ENCODE measurements at regions not wholly inside any gene's neighbourhood (a gene's known extent, or its start where the extent isn't known, plus 50 kb on each side); places are given as distances from the start of the nearest gene placed in this dataset.

DNA sequence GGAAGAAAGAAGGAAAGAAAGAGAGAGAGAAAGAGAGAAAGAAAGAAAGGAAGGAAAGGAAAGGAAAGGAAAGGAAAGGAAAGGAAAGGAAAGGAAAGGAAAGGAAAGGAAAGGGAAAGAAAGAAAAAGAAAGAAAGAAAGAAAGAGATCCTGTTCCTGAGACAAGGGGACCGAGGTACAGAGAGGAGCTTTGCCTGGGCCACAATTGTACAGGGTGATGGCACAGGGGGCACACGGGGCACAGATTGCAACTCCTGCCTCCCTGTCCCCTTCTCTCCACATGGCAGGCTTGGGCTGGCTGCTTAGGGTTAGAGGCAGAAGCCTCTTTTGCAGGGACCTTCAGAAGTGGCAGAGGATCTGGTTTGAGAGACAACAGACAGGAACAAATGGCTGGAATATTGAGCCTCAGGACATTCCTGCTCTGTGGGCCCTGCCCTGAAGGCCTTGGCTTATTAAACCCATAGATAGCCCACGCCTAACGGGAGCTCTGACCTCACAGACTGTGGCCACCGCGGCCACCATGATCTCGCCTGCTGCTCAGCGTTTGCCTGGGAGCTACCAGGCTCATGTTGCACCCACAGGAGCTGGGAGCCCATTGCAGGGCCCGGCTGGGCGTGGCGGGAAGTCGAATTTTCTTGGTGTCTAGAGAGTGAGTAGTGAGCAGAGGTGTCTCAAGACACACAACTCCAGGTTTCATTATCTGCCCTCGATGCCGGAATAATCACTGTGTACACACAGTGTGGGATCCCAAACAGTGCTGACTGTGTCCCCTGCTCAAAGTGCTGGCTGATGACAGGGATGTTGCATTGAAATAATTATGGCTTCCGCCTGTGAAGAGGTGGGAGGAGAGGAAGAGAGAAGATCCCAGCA lies 147.9 kb upstream of the NCOR2 start:
- Histone ChIP-seq H4K8ac (ENCODE audit: low read depth, low read length) (no peak overlapping the region), H2BK12ac (ENCODE audit: low read length) (no peak overlapping the region), H3K9ac (ENCODE audit: low read length) (no peak overlapping the region), H2AFZ (ENCODE audit: insufficient read depth, low read length, poor library complexity) (no peak overlapping the region), H3K4me2 (ENCODE audit: low read length) (no peak overlapping the region), H3K79me1 (ENCODE audit: low read length) (no peaks in the 10 kb centered on the region), H4K12ac (ENCODE audit: low read depth, low read length) (no peak overlapping the region), H2AK5ac (ENCODE audit: low read length) (no peak overlapping the region), H3K4ac (ENCODE audit: low read depth, low read length) (no peak overlapping the region), H3K9me3 (ENCODE audit: insufficient read depth, low read depth, low read length) (peaks cover 2% of the 10 kb centered on the region), H3K27ac (ENCODE audit: low read depth, low read length) (no peak overlapping the region), H3K14ac (ENCODE audit: low read length) (no peak overlapping the region), H2BK5ac (ENCODE audit: low read depth, low read length, poor library complexity) (no peak overlapping the region), H3K27me3 (ENCODE audit: insufficient read depth, low read length) (no peaks in the 10 kb centered on the region), H3K4me3 (ENCODE audit: low read depth, low read length) (no peak overlapping the region), H3K18ac (ENCODE audit: low read length) (no peak overlapping the region), H3K23ac (ENCODE audit: low read length) (no peak overlapping the region), H4K91ac (ENCODE audit: low read depth, low read length) (no peak overlapping the region), H2BK120ac (ENCODE audit: insufficient read depth, low read length, poor library complexity) (no peak overlapping the region), H3K79me2 (ENCODE audit: control insufficient read depth, insufficient read depth, low read length, poor library complexity) (no peaks in the 10 kb centered on the region), H3K4me1 (ENCODE audit: control insufficient read depth in 1 of 2, insufficient read depth in 2 of 2, low read length in 2 of 2) (peaks cover 5 to 11% of the 10 kb centered on the region in 2 experiments), H3K36me3 (ENCODE audit: control insufficient read depth in 1 of 2, insufficient read depth in 2 of 2, low read length in 2 of 2) (no peaks in the 10 kb centered on the region)
- no CpG with 5 or more reads among the region's 15 CpGs for WGBS (ENCODE audit: extremely low coverage, insufficient coverage, insufficient read length)
- DNase-seq, result peak; percentile 75 to 80

DNA sequence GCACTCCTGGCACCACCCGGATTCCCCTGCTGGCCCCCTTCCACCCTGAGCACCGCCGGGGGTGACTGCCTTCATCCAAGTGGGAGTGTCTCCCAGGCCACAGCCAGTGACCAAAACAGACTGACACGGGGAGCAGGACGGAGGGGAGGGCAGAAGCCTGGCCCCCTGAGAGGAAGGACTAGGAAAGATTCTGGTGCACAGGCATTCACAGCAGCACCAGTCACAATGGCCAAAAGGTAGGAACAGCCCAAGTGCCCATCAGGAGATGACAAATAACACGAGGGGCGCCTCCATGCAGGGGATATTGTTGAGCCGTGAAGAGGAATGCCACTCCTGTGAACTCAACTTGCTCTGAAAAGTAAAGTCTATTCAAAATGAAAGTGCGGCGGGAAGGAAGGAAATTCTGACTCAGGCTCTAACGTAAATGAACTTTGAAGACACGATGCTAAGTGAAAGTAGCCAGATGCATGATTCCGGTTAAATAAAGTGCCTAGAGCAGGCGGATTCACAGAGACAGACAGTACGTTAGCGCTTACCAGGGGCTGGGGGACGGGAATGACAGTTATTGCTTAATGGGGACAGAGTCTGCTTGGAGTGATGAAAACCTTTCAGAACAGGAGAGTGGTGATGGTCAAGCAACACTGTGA lies 146.1 kb upstream of the NCOR2 start:
- Histone ChIP-seq H3K4me2 (ENCODE audit: low read length) (no peak overlapping the region), H4K91ac (ENCODE audit: low read depth, low read length) (no peak overlapping the region), H3K27ac (ENCODE audit: low read depth, low read length) (no peak overlapping the region), H2BK5ac (ENCODE audit: low read depth, low read length, poor library complexity) (no peak overlapping the region), H2BK12ac (ENCODE audit: low read length) (no peak overlapping the region), H2BK120ac (ENCODE audit: insufficient read depth, low read length, poor library complexity) (no peak overlapping the region), H2AFZ (ENCODE audit: insufficient read depth, low read length, poor library complexity) (no peak overlapping the region), H3K9me3 (ENCODE audit: insufficient read depth, low read depth, low read length) (no peaks in the 10 kb centered on the region), H3K18ac (ENCODE audit: low read length) (no peak overlapping the region), H3K14ac (ENCODE audit: low read length) (no peak overlapping the region), H3K79me1 (ENCODE audit: low read length) (no peaks in the 10 kb centered on the region), H3K4me3 (ENCODE audit: low read depth, low read length) (no peak overlapping the region), H3K9ac (ENCODE audit: low read length) (no peak overlapping the region), H4K8ac (ENCODE audit: low read depth, low read length) (no peak overlapping the region), H2AK5ac (ENCODE audit: low read length) (no peak overlapping the region), H3K36me3 (ENCODE audit: control insufficient read depth in 1 of 2, insufficient read depth in 2 of 2, low read length in 2 of 2) (no peaks in the 10 kb centered on the region), H3K23ac (ENCODE audit: low read length) (no peak overlapping the region), H3K4ac (ENCODE audit: low read depth, low read length) (no peak overlapping the region), H3K4me1 (ENCODE audit: control insufficient read depth in 1 of 2, insufficient read depth in 2 of 2, low read length in 2 of 2) (peaks cover 5 to 11% of the 10 kb centered on the region in 2 experiments), H3K27me3 (ENCODE audit: insufficient read depth, low read length) (no peaks in the 10 kb centered on the region), H4K12ac (ENCODE audit: low read depth, low read length) (no peak overlapping the region), H3K79me2 (ENCODE audit: control insufficient read depth, insufficient read depth, low read length, poor library complexity) (no peaks in the 10 kb centered on the region)
- no CpG with 5 or more reads among the region's 17 CpGs for WGBS (ENCODE audit: extremely low coverage, insufficient coverage, insufficient read length)
- DNase-seq, result peak; percentile 56 to 77

DNA sequence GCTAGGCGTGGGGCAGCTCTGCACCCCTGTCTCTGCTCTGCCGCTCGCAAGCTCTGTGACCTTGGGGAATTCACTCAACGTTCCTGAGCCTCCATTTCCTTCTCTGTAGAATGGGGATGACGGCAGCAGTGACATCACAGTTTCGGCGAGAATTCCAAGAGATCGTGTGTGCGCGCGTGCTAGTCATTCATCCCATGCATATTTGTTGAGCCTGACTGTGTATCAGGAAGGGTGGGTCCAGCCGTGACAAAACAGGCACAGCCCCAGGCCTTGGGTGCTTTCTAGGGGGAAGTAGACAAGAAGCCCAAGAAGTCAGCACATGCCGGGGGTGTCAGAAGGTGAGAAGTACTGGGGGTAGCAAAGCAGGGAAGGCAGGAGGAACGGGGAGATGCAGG lies 145.6 kb upstream of the NCOR2 start:
- H2AFZ ChIP-seq (ENCODE audit: insufficient read depth, low read length, poor library complexity), result no peak overlapping the region
- H2AK5ac ChIP-seq (ENCODE audit: low read length), result no peak overlapping the region
- no peak overlapping the region for H3K4me3 ChIP-seq (ENCODE audit: low read depth, low read length)
- no peak overlapping the region for H3K9ac ChIP-seq (ENCODE audit: low read length)
- WGBS (ENCODE audit: extremely low coverage, insufficient coverage, insufficient read length), result no CpG with 5 or more reads among the region's 14 CpGs
- H3K14ac ChIP-seq (ENCODE audit: low read length), result no peak overlapping the region
- H3K9me3 ChIP-seq (ENCODE audit: insufficient read depth, low read depth, low read length), result no peaks in the 10 kb centered on the region
- no peak overlapping the region for H3K23ac ChIP-seq (ENCODE audit: low read length)
- peak; percentile 96 to 97 for DNase-seq
- no peak overlapping the region for H4K12ac ChIP-seq (ENCODE audit: low read depth, low read length)
- no peak overlapping the region for H3K27ac ChIP-seq (ENCODE audit: low read depth, low read length)
- H2BK12ac ChIP-seq (ENCODE audit: low read length), result no peak overlapping the region
- no peak overlapping the region for H2BK120ac ChIP-seq (ENCODE audit: insufficient read depth, low read length, poor library complexity)
- H3K79me1 ChIP-seq (ENCODE audit: low read length), result no peaks in the 10 kb centered on the region
- no peak overlapping the region for H2BK5ac ChIP-seq (ENCODE audit: low read depth, low read length, poor library complexity)
- H3K27me3 ChIP-seq (ENCODE audit: insufficient read depth, low read length), result no peaks in the 10 kb centered on the region
- H4K8ac ChIP-seq (ENCODE audit: low read depth, low read length), result no peak overlapping the region
- no peaks in the 10 kb centered on the region for H3K36me3 ChIP-seq (ENCODE audit: control insufficient read depth in 1 of 2, insufficient read depth in 2 of 2, low read length in 2 of 2)
- H3K18ac ChIP-seq (ENCODE audit: low read length), result no peak overlapping the region
- H3K4me1 ChIP-seq (ENCODE audit: control insufficient read depth in 1 of 2, insufficient read depth in 2 of 2, low read length in 2 of 2), result peaks cover 5 to 11% of the 10 kb centered on the region in 2 experiments
- H3K79me2 ChIP-seq (ENCODE audit: control insufficient read depth, insufficient read depth, low read length, poor library complexity), result no peaks in the 10 kb centered on the region
- no peak overlapping the region for H4K91ac ChIP-seq (ENCODE audit: low read depth, low read length)
- no peak overlapping the region for H3K4me2 ChIP-seq (ENCODE audit: low read length)
- H3K4ac ChIP-seq (ENCODE audit: low read depth, low read length), result no peak overlapping the region

DNA sequence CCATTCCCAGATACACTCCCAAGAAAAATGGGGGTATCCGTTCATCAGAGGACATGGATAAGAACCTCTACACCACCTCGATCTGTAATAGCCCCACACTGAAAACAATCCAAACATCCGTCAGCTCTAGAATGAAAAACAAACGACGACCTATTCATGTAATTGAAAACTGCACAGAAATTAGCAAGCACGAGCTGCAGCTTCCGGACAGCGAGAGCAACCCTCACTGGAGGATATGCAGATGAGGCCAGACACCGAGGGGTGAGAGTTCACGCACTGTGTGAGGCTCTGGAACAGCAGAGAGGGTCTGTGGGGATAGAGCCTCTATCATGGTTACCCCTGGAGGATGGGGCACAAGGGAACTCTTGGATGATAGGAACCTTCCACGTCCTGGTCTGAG lies 143.9 kb upstream of the NCOR2 start:
- Histone ChIP-seq H3K27me3 (ENCODE audit: insufficient read depth, low read length) (no peaks in the 10 kb centered on the region), H3K4me2 (ENCODE audit: low read length) (no peak overlapping the region), H3K9ac (ENCODE audit: low read length) (no peak overlapping the region), H3K18ac (ENCODE audit: low read length) (no peak overlapping the region), H2BK120ac (ENCODE audit: insufficient read depth, low read length, poor library complexity) (no peak overlapping the region), H3K27ac (ENCODE audit: low read depth, low read length) (no peak overlapping the region), H2AK5ac (ENCODE audit: low read length) (no peak overlapping the region), H3K4me3 (ENCODE audit: low read depth, low read length) (no peak overlapping the region), H3K9me3 (ENCODE audit: insufficient read depth, low read depth, low read length) (peaks cover 7% of the 10 kb centered on the region), H3K4me1 (ENCODE audit: control insufficient read depth in 1 of 2, insufficient read depth in 2 of 2, low read length in 2 of 2) (peaks cover 5 to 11% of the 10 kb centered on the region in 2 experiments), H4K91ac (ENCODE audit: low read depth, low read length) (no peak overlapping the region), H3K79me1 (ENCODE audit: low read length) (no peaks in the 10 kb centered on the region), H4K12ac (ENCODE audit: low read depth, low read length) (no peak overlapping the region), H3K4ac (ENCODE audit: low read depth, low read length) (no peak overlapping the region), H4K8ac (ENCODE audit: low read depth, low read length) (no peak overlapping the region), H3K79me2 (ENCODE audit: control insufficient read depth, insufficient read depth, low read length, poor library complexity) (no peaks in the 10 kb centered on the region), H2AFZ (ENCODE audit: insufficient read depth, low read length, poor library complexity) (no peak overlapping the region), H3K36me3 (ENCODE audit: control insufficient read depth in 1 of 2, insufficient read depth in 2 of 2, low read length in 2 of 2) (no peaks in the 10 kb centered on the region), H2BK12ac (ENCODE audit: low read length) (no peak overlapping the region), H3K14ac (ENCODE audit: low read length) (no peak overlapping the region), H3K23ac (ENCODE audit: low read length) (peak overlapping the region; percentile 5), H2BK5ac (ENCODE audit: low read depth, low read length, poor library complexity) (no peak overlapping the region)
- WGBS (ENCODE audit: extremely low coverage, insufficient coverage, insufficient read length), result no CpG with 5 or more reads among the region's 11 CpGs
- DNase-seq, result no peak

Measured in trophoblast cell (in vitro differentiated cells and primary cell).